ENCODE measurements at regions not wholly inside any gene's neighbourhood (a gene's known extent, or its start where the extent isn't known, plus 50 kb on each side); places are given as distances from the start of the nearest gene placed in this dataset.

DNA sequence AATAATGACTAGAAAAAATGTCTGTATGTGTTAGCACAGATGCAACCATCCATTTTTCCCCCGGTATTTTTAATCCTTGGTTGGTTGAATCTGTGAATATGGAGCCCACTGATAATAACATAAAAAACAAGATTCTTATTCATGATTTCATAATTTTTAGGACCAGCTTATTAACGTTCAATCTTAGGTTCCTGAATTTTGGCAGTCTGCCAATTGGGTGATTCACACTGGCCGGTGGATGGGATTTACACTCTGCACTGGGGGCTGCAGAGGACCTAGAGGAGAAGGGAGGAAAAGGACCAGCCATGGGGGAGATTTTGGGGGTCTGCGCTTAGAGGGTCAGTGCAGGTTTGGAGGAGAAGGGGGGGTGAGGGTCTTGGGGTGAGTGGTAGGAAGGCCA is 327.9 kb downstream of the ACTR3B start:
- no peaks in the 10 kb centered on the region for H3K36me3 Mint-ChIP-seq
- DNase-seq (ENCODE audit: low spot score) (no peak), ATAC-seq (no peak)
- ChIA-PET POLR2A (interaction anchor here (0.5 kb wide), 1 partner anchor 159 kb away, joined by 6 read pairs; no protein-coding TSS in a partner anchor), CTCF (no interaction called here)
- H3K27me3 Mint-ChIP-seq (ENCODE audit: low read depth) = peaks cover 3% of the 10 kb centered on the region; the same call in 1 of the 2 replicates
- H3K27ac Mint-ChIP-seq = no peak overlapping the region
- H3K4me3 Mint-ChIP-seq = no peak overlapping the region
- peaks cover 15% of the 10 kb centered on the region for H3K4me1 Mint-ChIP-seq
- no peaks in the 10 kb centered on the region for H3K9me3 Mint-ChIP-seq
- TF ChIP-seq NFE2L1 (CRISPR knock-in tag; IDR thresholded peaks at IDR 0.05) (no peak), NFYB (CRISPR knock-in tag; conservative IDR thresholded peaks at IDR 0.05; ENCODE audit: low read depth) (no peak), HMGA2 (CRISPR knock-in tag; IDR thresholded peaks at IDR 0.05) (no peak), SMAD3 (CRISPR knock-in tag; IDR thresholded peaks at IDR 0.05; ENCODE audit: borderline replicate concordance) (no peak), SOX15 (CRISPR knock-in tag; IDR thresholded peaks at IDR 0.05) (no peak), RORB (CRISPR knock-in tag; IDR thresholded peaks at IDR 0.05) (no peak), FOXP1 (CRISPR knock-in tag; IDR thresholded peaks at IDR 0.05; ENCODE audit: borderline replicate concordance) (no peak), ATF2 (CRISPR knock-in tag; IDR thresholded peaks at IDR 0.05; ENCODE audit: borderline replicate concordance, low read depth) (no peak), RELA (CRISPR knock-in tag; IDR thresholded peaks at IDR 0.05; ENCODE audit: borderline replicate concordance) (no peak), MXD4 (CRISPR knock-in tag; IDR thresholded peaks at IDR 0.05; ENCODE audit: borderline replicate concordance) (no peak), ZNF425 (CRISPR knock-in tag; conservative IDR thresholded peaks at IDR 0.05) (no peak), ATF3 (CRISPR knock-in tag; conservative IDR thresholded peaks at IDR 0.05) (no peak), TCF7 (CRISPR knock-in tag; IDR thresholded peaks at IDR 0.05; ENCODE audit: low read depth) (no peak), FOXJ3 (CRISPR knock-in tag; IDR thresholded peaks at IDR 0.05; ENCODE audit: borderline replicate concordance) (no peak), ESRRA (CRISPR knock-in tag; IDR thresholded peaks at IDR 0.05; ENCODE audit: borderline replicate concordance) (no peak)
- TF ChIP-seq, protein P1, sequence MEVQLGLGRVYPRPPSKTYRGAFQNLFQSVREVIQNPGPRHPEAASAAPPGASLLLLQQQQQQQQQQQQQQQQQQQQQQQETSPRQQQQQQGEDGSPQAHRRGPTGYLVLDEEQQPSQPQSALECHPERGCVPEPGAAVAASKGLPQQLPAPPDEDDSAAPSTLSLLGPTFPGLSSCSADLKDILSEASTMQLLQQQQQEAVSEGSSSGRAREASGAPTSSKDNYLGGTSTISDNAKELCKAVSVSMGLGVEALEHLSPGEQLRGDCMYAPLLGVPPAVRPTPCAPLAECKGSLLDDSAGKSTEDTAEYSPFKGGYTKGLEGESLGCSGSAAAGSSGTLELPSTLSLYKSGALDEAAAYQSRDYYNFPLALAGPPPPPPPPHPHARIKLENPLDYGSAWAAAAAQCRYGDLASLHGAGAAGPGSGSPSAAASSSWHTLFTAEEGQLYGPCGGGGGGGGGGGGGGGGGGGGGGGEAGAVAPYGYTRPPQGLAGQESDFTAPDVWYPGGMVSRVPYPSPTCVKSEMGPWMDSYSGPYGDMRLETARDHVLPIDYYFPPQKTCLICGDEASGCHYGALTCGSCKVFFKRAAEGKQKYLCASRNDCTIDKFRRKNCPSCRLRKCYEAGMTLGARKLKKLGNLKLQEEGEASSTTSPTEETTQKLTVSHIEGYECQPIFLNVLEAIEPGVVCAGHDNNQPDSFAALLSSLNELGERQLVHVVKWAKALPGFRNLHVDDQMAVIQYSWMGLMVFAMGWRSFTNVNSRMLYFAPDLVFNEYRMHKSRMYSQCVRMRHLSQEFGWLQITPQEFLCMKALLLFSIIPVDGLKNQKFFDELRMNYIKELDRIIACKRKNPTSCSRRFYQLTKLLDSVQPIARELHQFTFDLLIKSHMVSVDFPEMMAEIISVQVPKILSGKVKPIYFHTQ (CRISPR knock-in tag; IDR thresholded peaks at IDR 0.05) = no peak
- TF ChIP-seq, protein P2, sequence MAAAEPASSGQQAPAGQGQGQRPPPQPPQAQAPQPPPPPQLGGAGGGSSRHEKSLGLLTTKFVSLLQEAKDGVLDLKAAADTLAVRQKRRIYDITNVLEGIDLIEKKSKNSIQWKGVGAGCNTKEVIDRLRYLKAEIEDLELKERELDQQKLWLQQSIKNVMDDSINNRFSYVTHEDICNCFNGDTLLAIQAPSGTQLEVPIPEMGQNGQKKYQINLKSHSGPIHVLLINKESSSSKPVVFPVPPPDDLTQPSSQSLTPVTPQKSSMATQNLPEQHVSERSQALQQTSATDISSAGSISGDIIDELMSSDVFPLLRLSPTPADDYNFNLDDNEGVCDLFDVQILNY (CRISPR knock-in tag; IDR thresholded peaks at IDR 0.05) = no peak

DNA sequence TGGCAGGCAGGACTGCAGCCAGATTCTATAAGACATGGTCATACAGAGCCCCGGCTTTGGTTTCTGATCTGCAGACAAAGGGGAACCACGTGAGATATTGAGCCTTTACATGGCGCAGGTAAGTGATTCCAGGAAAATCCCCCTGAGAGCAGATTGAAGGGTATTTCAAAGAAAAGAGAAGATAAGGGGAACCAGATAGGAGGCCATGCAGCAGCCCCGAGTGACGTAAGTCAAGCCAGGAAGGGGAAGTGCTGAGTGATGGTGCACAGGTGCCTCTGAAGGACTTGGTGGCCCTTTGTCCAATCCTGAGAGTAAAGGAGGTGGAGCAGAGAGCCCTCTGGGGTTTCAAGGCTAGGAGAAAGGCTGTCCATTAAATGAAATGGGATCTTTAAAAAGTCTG is 329.0 kb downstream of the ACTR3B start:
- peaks cover 13% of the 10 kb centered on the region for H3K4me1 Mint-ChIP-seq
- H3K27ac Mint-ChIP-seq = no peak overlapping the region
- no peaks in the 10 kb centered on the region for H3K9me3 Mint-ChIP-seq
- POLR2A ChIA-PET = no interaction called here
- ATAC-seq (no peak), DNase-seq (ENCODE audit: low spot score) (no peak)
- no peaks in the 10 kb centered on the region; the same call in 1 of the 2 replicates for H3K27me3 Mint-ChIP-seq (ENCODE audit: low read depth)
- H3K36me3 Mint-ChIP-seq = no peaks in the 10 kb centered on the region
- no peak overlapping the region for H3K4me3 Mint-ChIP-seq
- CTCF ChIA-PET = no interaction called here
- TF ChIP-seq SOX15 (CRISPR knock-in tag; IDR thresholded peaks at IDR 0.05) (no peak), ZNF281 (CRISPR knock-in tag; IDR thresholded peaks at IDR 0.05) (no peak), KAT7 (CRISPR knock-in tag; IDR thresholded peaks at IDR 0.05; ENCODE audit: borderline replicate concordance) (no peak), PRRX2 (CRISPR knock-in tag; IDR thresholded peaks at IDR 0.05) (no peak), JAZF1 (CRISPR knock-in tag; IDR thresholded peaks at IDR 0.05) (no peak)
- TF ChIP-seq, protein P3, sequence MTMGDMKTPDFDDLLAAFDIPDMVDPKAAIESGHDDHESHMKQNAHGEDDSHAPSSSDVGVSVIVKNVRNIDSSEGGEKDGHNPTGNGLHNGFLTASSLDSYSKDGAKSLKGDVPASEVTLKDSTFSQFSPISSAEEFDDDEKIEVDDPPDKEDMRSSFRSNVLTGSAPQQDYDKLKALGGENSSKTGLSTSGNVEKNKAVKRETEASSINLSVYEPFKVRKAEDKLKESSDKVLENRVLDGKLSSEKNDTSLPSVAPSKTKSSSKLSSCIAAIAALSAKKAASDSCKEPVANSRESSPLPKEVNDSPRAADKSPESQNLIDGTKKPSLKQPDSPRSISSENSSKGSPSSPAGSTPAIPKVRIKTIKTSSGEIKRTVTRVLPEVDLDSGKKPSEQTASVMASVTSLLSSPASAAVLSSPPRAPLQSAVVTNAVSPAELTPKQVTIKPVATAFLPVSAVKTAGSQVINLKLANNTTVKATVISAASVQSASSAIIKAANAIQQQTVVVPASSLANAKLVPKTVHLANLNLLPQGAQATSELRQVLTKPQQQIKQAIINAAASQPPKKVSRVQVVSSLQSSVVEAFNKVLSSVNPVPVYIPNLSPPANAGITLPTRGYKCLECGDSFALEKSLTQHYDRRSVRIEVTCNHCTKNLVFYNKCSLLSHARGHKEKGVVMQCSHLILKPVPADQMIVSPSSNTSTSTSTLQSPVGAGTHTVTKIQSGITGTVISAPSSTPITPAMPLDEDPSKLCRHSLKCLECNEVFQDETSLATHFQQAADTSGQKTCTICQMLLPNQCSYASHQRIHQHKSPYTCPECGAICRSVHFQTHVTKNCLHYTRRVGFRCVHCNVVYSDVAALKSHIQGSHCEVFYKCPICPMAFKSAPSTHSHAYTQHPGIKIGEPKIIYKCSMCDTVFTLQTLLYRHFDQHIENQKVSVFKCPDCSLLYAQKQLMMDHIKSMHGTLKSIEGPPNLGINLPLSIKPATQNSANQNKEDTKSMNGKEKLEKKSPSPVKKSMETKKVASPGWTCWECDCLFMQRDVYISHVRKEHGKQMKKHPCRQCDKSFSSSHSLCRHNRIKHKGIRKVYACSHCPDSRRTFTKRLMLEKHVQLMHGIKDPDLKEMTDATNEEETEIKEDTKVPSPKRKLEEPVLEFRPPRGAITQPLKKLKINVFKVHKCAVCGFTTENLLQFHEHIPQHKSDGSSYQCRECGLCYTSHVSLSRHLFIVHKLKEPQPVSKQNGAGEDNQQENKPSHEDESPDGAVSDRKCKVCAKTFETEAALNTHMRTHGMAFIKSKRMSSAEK (CRISPR knock-in tag; IDR thresholded peaks at IDR 0.05; ENCODE audit: borderline replicate concordance) = no peak

Data from WTC11 (cell line).